ENCODE measurements at regions not wholly inside any gene's neighbourhood (a gene's known extent, or its start where the extent isn't known, plus 50 kb on each side); places are given as distances from the start of the nearest gene placed in this dataset.

GRCh38 chr11:41897991-41898390 is 438.5 kb upstream of the LRRC4C start:
- H3K4ac ChIP-seq (ENCODE audit: low read depth, low read length), result no peak overlapping the region
- H2AK5ac ChIP-seq (ENCODE audit: low read length), result no peak overlapping the region
- H3K9ac ChIP-seq (ENCODE audit: low read length), result no peak overlapping the region
- no peak for DNase-seq
- no CpG with 5 or more reads among the region's 2 CpGs for WGBS (ENCODE audit: extremely low coverage, insufficient coverage, low lambda C conversion rate)
- H3K4me2 ChIP-seq (ENCODE audit: low read length), result no peak overlapping the region
- no peaks in the 10 kb centered on the region for H3K36me3 ChIP-seq (ENCODE audit: control insufficient read depth, insufficient read depth, low read length)
- no peaks in the 10 kb centered on the region for H3K79me1 ChIP-seq (ENCODE audit: low read length)
- H3K23ac ChIP-seq (ENCODE audit: low read length), result no peak overlapping the region
- H2BK15ac ChIP-seq (replicated peaks; ENCODE audit: low read depth), result no peak overlapping the region
- H4K5ac ChIP-seq (ENCODE audit: low read length), result no peak overlapping the region
- no peak overlapping the region for H3K4me3 ChIP-seq (ENCODE audit: low read length)
- no peak overlapping the region for H3K18ac ChIP-seq (ENCODE audit: low read length)
- H3K27me3 ChIP-seq (ENCODE audit: insufficient read depth, low read length, poor library complexity), result no peaks in the 10 kb centered on the region
- H3K56ac ChIP-seq (ENCODE audit: low read length), result no peak overlapping the region
- no peak overlapping the region for H4K8ac ChIP-seq (ENCODE audit: low read depth, low read length)
- no peak overlapping the region for H3K27ac ChIP-seq (ENCODE audit: low read depth, low read length)
- no peaks in the 10 kb centered on the region for H3K4me1 ChIP-seq (ENCODE audit: control insufficient read depth, low read depth, low read length)
- no peak overlapping the region for H2BK5ac ChIP-seq (ENCODE audit: low read length)
- H2BK120ac ChIP-seq (ENCODE audit: low read depth, low read length), result no peak overlapping the region
- H3K79me2 ChIP-seq (ENCODE audit: control insufficient read depth, insufficient read depth, low read length), result no peaks in the 10 kb centered on the region

GRCh38 chr11:41917900-41918299 is 458.4 kb upstream of the LRRC4C start:
- Histone ChIP-seq H3K4me1 (ENCODE audit: control insufficient read depth, low read depth, low read length) (no peaks in the 10 kb centered on the region), H3K27me3 (ENCODE audit: insufficient read depth, low read length, poor library complexity) (no peaks in the 10 kb centered on the region), H4K8ac (ENCODE audit: low read depth, low read length) (no peak overlapping the region), H3K4me3 (ENCODE audit: low read length) (no peak overlapping the region), H2BK15ac (replicated peaks; ENCODE audit: low read depth) (no peak overlapping the region), H3K79me2 (ENCODE audit: control insufficient read depth, insufficient read depth, low read length) (no peaks in the 10 kb centered on the region), H3K23ac (ENCODE audit: low read length) (no peak overlapping the region), H3K27ac (ENCODE audit: low read depth, low read length) (no peak overlapping the region), H3K9ac (ENCODE audit: low read length) (no peak overlapping the region), H3K56ac (ENCODE audit: low read length) (no peak overlapping the region), H3K36me3 (ENCODE audit: control insufficient read depth, insufficient read depth, low read length) (no peaks in the 10 kb centered on the region), H3K4ac (ENCODE audit: low read depth, low read length) (no peak overlapping the region), H2BK120ac (ENCODE audit: low read depth, low read length) (no peak overlapping the region), H3K4me2 (ENCODE audit: low read length) (no peak overlapping the region), H2BK5ac (ENCODE audit: low read length) (no peak overlapping the region), H4K5ac (ENCODE audit: low read length) (no peak overlapping the region), H3K79me1 (ENCODE audit: low read length) (no peaks in the 10 kb centered on the region), H3K18ac (ENCODE audit: low read length) (no peak overlapping the region), H2AK5ac (ENCODE audit: low read length) (no peak overlapping the region)
- DNase-seq, result no peak
- WGBS (ENCODE audit: extremely low coverage, insufficient coverage, low lambda C conversion rate), result no CpG with 5 or more reads among the region's 5 CpGs

GRCh38 chr11:41920374-41920773 is 460.9 kb upstream of the LRRC4C start:
- Histone ChIP-seq H2AK5ac (ENCODE audit: low read length) (no peak overlapping the region), H3K27ac (ENCODE audit: low read depth, low read length) (no peak overlapping the region), H3K23ac (ENCODE audit: low read length) (no peak overlapping the region), H4K5ac (ENCODE audit: low read length) (no peak overlapping the region), H2BK5ac (ENCODE audit: low read length) (no peak overlapping the region), H3K27me3 (ENCODE audit: insufficient read depth, low read length, poor library complexity) (no peaks in the 10 kb centered on the region), H2BK120ac (ENCODE audit: low read depth, low read length) (no peak overlapping the region), H3K4me2 (ENCODE audit: low read length) (no peak overlapping the region), H3K4me3 (ENCODE audit: low read length) (no peak overlapping the region), H2BK15ac (replicated peaks; ENCODE audit: low read depth) (no peak overlapping the region), H4K8ac (ENCODE audit: low read depth, low read length) (no peak overlapping the region), H3K4me1 (ENCODE audit: control insufficient read depth, low read depth, low read length) (no peaks in the 10 kb centered on the region), H3K36me3 (ENCODE audit: control insufficient read depth, insufficient read depth, low read length) (no peaks in the 10 kb centered on the region), H3K56ac (ENCODE audit: low read length) (no peak overlapping the region), H3K79me1 (ENCODE audit: low read length) (no peaks in the 10 kb centered on the region), H3K79me2 (ENCODE audit: control insufficient read depth, insufficient read depth, low read length) (no peaks in the 10 kb centered on the region), H3K4ac (ENCODE audit: low read depth, low read length) (no peak overlapping the region), H3K9ac (ENCODE audit: low read length) (no peak overlapping the region), H3K18ac (ENCODE audit: low read length) (no peak overlapping the region)
- no CpG with 5 or more reads among the region's 2 CpGs for WGBS (ENCODE audit: extremely low coverage, insufficient coverage, low lambda C conversion rate)
- DNase-seq, result no peak

- Histone ChIP-seq H3K4me1 (ENCODE audit: control insufficient read depth, low read depth, low read length) (no peaks in the 10 kb centered on the region), H3K27me3 (ENCODE audit: insufficient read depth, low read length, poor library complexity) (no peaks in the 10 kb centered on the region), H3K79me1 (ENCODE audit: low read length) (no peaks in the 10 kb centered on the region), H3K79me2 (ENCODE audit: control insufficient read depth, insufficient read depth, low read length) (no peaks in the 10 kb centered on the region), H3K4me3 (ENCODE audit: low read length) (no peak overlapping the region), H3K18ac (ENCODE audit: low read length) (no peak overlapping the region), H4K8ac (ENCODE audit: low read depth, low read length) (no peak overlapping the region), H3K36me3 (ENCODE audit: control insufficient read depth, insufficient read depth, low read length) (no peaks in the 10 kb centered on the region), H3K4ac (ENCODE audit: low read depth, low read length) (no peak overlapping the region), H2BK15ac (replicated peaks; ENCODE audit: low read depth) (no peak overlapping the region), H2BK5ac (ENCODE audit: low read length) (no peak overlapping the region), H3K4me2 (ENCODE audit: low read length) (no peak overlapping the region), H2BK120ac (ENCODE audit: low read depth, low read length) (no peak overlapping the region), H3K27ac (ENCODE audit: low read depth, low read length) (no peak overlapping the region), H2AK5ac (ENCODE audit: low read length) (no peak overlapping the region), H4K5ac (ENCODE audit: low read length) (no peak overlapping the region), H3K56ac (ENCODE audit: low read length) (no peak overlapping the region), H3K9ac (ENCODE audit: low read length) (no peak overlapping the region), H3K23ac (ENCODE audit: low read length) (no peak overlapping the region)
- peak; percentile 70 for DNase-seq
- no CpG with 5 or more reads among the region's 2 CpGs for WGBS (ENCODE audit: extremely low coverage, insufficient coverage, low lambda C conversion rate)
Measured at GRCh38 chr11:41921746-41922390, 462.4 kb upstream of the LRRC4C start.

DNA sequence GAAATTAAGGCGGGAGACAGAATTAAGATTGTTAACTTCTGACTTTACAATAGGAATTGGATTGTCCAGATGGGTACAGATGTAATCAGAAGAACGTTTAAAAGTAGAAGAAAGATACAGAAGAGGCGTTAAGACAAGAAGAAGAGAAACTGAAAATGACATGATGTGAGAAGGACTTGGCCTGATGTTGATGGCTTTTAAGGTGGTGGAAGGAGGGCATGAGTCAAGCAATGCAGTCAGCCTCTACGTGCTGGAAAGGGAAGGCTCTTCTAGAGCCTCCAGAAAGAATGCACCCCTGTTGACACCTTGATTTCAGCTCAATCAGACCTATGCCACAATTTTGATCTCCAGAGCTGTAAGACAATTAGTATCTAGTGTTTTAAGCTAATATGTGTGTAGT is 466.9 kb upstream of the LRRC4C start:
- Histone ChIP-seq H4K8ac (ENCODE audit: low read depth, low read length) (no peak overlapping the region), H3K18ac (ENCODE audit: low read length) (no peak overlapping the region), H2BK5ac (ENCODE audit: low read length) (no peak overlapping the region), H4K5ac (ENCODE audit: low read length) (no peak overlapping the region), H3K4me3 (ENCODE audit: low read length) (no peak overlapping the region), H2BK120ac (ENCODE audit: low read depth, low read length) (no peak overlapping the region), H3K36me3 (ENCODE audit: control insufficient read depth, insufficient read depth, low read length) (no peaks in the 10 kb centered on the region), H3K56ac (ENCODE audit: low read length) (no peak overlapping the region), H3K9ac (ENCODE audit: low read length) (no peak overlapping the region), H3K23ac (ENCODE audit: low read length) (no peak overlapping the region), H3K79me2 (ENCODE audit: control insufficient read depth, insufficient read depth, low read length) (no peaks in the 10 kb centered on the region), H3K27ac (ENCODE audit: low read depth, low read length) (no peak overlapping the region), H2AK5ac (ENCODE audit: low read length) (no peak overlapping the region), H3K27me3 (ENCODE audit: insufficient read depth, low read length, poor library complexity) (no peaks in the 10 kb centered on the region), H3K4me2 (ENCODE audit: low read length) (no peak overlapping the region), H2BK15ac (replicated peaks; ENCODE audit: low read depth) (no peak overlapping the region), H3K79me1 (ENCODE audit: low read length) (no peaks in the 10 kb centered on the region), H3K4me1 (ENCODE audit: control insufficient read depth, low read depth, low read length) (no peaks in the 10 kb centered on the region), H3K4ac (ENCODE audit: low read depth, low read length) (no peak overlapping the region)
- WGBS (ENCODE audit: extremely low coverage, insufficient coverage, low lambda C conversion rate), result no CpG with 5 or more reads among the region's 4 CpGs
- no peak for DNase-seq

GRCh38 chr11:41935241-41935640 is 475.8 kb upstream of the LRRC4C start:
- H3K27ac ChIP-seq (ENCODE audit: low read depth, low read length), result no peak overlapping the region
- no peaks in the 10 kb centered on the region for H3K4me1 ChIP-seq (ENCODE audit: control insufficient read depth, low read depth, low read length)
- H3K36me3 ChIP-seq (ENCODE audit: control insufficient read depth, insufficient read depth, low read length), result no peaks in the 10 kb centered on the region
- no peak overlapping the region for H2BK5ac ChIP-seq (ENCODE audit: low read length)
- H2BK15ac ChIP-seq (replicated peaks; ENCODE audit: low read depth), result no peak overlapping the region
- H3K56ac ChIP-seq (ENCODE audit: low read length), result no peak overlapping the region
- H3K79me1 ChIP-seq (ENCODE audit: low read length), result no peaks in the 10 kb centered on the region
- H3K4ac ChIP-seq (ENCODE audit: low read depth, low read length), result no peak overlapping the region
- no peaks in the 10 kb centered on the region for H3K27me3 ChIP-seq (ENCODE audit: insufficient read depth, low read length, poor library complexity)
- H2AK5ac ChIP-seq (ENCODE audit: low read length), result no peak overlapping the region
- H3K9ac ChIP-seq (ENCODE audit: low read length), result no peak overlapping the region
- no CpG with 5 or more reads among the region's 1 CpG for WGBS (ENCODE audit: extremely low coverage, insufficient coverage, low lambda C conversion rate)
- H4K8ac ChIP-seq (ENCODE audit: low read depth, low read length), result no peak overlapping the region
- H3K4me3 ChIP-seq (ENCODE audit: low read length), result no peak overlapping the region
- no peaks in the 10 kb centered on the region for H3K79me2 ChIP-seq (ENCODE audit: control insufficient read depth, insufficient read depth, low read length)
- DNase-seq, result no peak
- H3K4me2 ChIP-seq (ENCODE audit: low read length), result no peak overlapping the region
- H4K5ac ChIP-seq (ENCODE audit: low read length), result no peak overlapping the region
- no peak overlapping the region for H2BK120ac ChIP-seq (ENCODE audit: low read depth, low read length)
- H3K18ac ChIP-seq (ENCODE audit: low read length), result no peak overlapping the region
- H3K23ac ChIP-seq (ENCODE audit: low read length), result no peak overlapping the region
